ENCODE measurements at regions not wholly inside any gene's neighbourhood (a gene's known extent, or its start where the extent isn't known, plus 50 kb on each side); places are given as distances from the start of the nearest gene placed in this dataset.

GRCh38 chr9:86735772-86736458 lies 211.4 kb downstream of the GAS1 start:
- Histone ChIP-seq H3K27me3 (no peaks in the 10 kb centered on the region), H3K27ac (no peak overlapping the region), H3K4me3 (no peak overlapping the region), H3K4me1 (no peaks in the 10 kb centered on the region), H3K9me3 (no peaks in the 10 kb centered on the region), H3K36me3 (no peaks in the 10 kb centered on the region)
- TF ChIP-seq CTCF (IDR thresholded peaks at IDR 0.05), result no peak
- no peak for ATAC-seq
- intact Hi-C loops (cut with DNase I), result no loop called here
- DNase-seq, result no peak

GRCh38 chr9:86734771-86735170 lies 212.5 kb downstream of the GAS1 start:
- DNase-seq, result no peak
- Histone ChIP-seq H3K9me3 (no peaks in the 10 kb centered on the region), H3K27ac (no peak overlapping the region), H3K4me3 (no peak overlapping the region), H3K27me3 (no peaks in the 10 kb centered on the region), H3K36me3 (no peaks in the 10 kb centered on the region), H3K4me1 (no peaks in the 10 kb centered on the region)
- ATAC-seq, result no peak
- TF ChIP-seq CTCF (IDR thresholded peaks at IDR 0.05), result no peak
- intact Hi-C loops (cut with DNase I), result no loop called here

- Histone ChIP-seq H3K4me3 (no peak overlapping the region), H3K36me3 (no peaks in the 10 kb centered on the region), H3K27ac (no peak overlapping the region), H3K9me3 (no peaks in the 10 kb centered on the region), H3K27me3 (no peaks in the 10 kb centered on the region), H3K4me1 (no peaks in the 10 kb centered on the region)
- intact Hi-C loops (cut with DNase I), result no loop called here
- DNase-seq (no peak), ATAC-seq (peak; percentile 14)
- TF ChIP-seq CTCF (IDR thresholded peaks at IDR 0.05), result no peak
These were observed 213.4 kb downstream of the GAS1 start for GRCh38 chr9:86733929-86734328.

GRCh38 chr9:86732514-86733171 lies 214.7 kb downstream of the GAS1 start:
- ATAC-seq (no peak), DNase-seq (no peak)
- H3K4me1 ChIP-seq, result no peaks in the 10 kb centered on the region
- intact Hi-C loops (cut with DNase I), result no loop called here
- no peak for TF ChIP-seq CTCF (IDR thresholded peaks at IDR 0.05)
- H3K27me3 ChIP-seq, result no peaks in the 10 kb centered on the region
- H3K9me3 ChIP-seq, result no peaks in the 10 kb centered on the region
- no peak overlapping the region for H3K27ac ChIP-seq
- H3K4me3 ChIP-seq, result no peak overlapping the region
- H3K36me3 ChIP-seq, result no peaks in the 10 kb centered on the region

- no peak overlapping the region for H3K4me3 ChIP-seq
- no peak for TF ChIP-seq CTCF (IDR thresholded peaks at IDR 0.05)
- no peak for DNase-seq
- no peaks in the 10 kb centered on the region for H3K4me1 ChIP-seq
- H3K27me3 ChIP-seq, result no peaks in the 10 kb centered on the region
- H3K9me3 ChIP-seq, result no peaks in the 10 kb centered on the region
- no peak for ATAC-seq
- no peak overlapping the region for H3K27ac ChIP-seq
- no peaks in the 10 kb centered on the region for H3K36me3 ChIP-seq
- intact Hi-C loops (cut with DNase I), result no loop called here
These were observed 215.7 kb downstream of the GAS1 start for GRCh38 chr9:86731511-86732063.

All from upper lobe of right lung (tissue), 1 donor.